KMS-11 (cell line): ENCODE measurements at regions not wholly inside any gene's neighbourhood (a gene's known extent, or its start where the extent isn't known, plus 50 kb on each side); places are given as distances from the start of the nearest gene placed in this dataset.
A peak's percentile ranks its signal among the peaks of the same experiment; 100 is the strongest.

Source experiments
- H2AFZ ChIP-seq: fragments of 200-600 bp; sonication (generic); 2 replicates; pipeline ENCODE4 v1.6.1; 2016; ENCODE audit warnings: antibody characterized with exemption, mixed run types, low read depth
- H3K27ac ChIP-seq: fragments of 200-600 bp; sonication (generic); 2 replicates; pipeline ENCODE4 v1.6.1; 2016; ENCODE audit warnings: mild to moderate bottlenecking, mixed run types
- H3K27me3 ChIP-seq: fragments of 200-600 bp; sonication (generic); 2 replicates; pipeline ENCODE4 v1.6.1; 2017; ENCODE audit warnings: mild to moderate bottlenecking, low read depth, mixed run types, moderate library complexity; ENCODE audit not compliant: insufficient read depth
- H3K36me3 ChIP-seq: fragments of 200-600 bp; sonication (generic); 2 replicates; pipeline ENCODE4 v1.6.1; 2017; ENCODE audit warnings: mild to moderate bottlenecking, mixed run types; ENCODE audit not compliant: insufficient read depth
- H3K4me1 ChIP-seq: fragments of 200-600 bp; sonication (generic); 2 replicates; pipeline ENCODE4 v1.6.1; 2016; ENCODE audit warnings: mild to moderate bottlenecking, low read depth, mixed run types; ENCODE audit not compliant: poor library complexity, severe bottlenecking
- H3K4me2 ChIP-seq: fragments of 200-600 bp; sonication (generic); 2 replicates; pipeline ENCODE4 v1.7.0; 2016; ENCODE audit warnings: mild to moderate bottlenecking, mixed run types
- H3K4me3 ChIP-seq: fragments of 200-600 bp; sonication (generic); IDR thresholded peaks from 2 replicates; pipeline ENCODE4 v1.6.1; 2017; ENCODE audit warnings: low read depth, low read length, mixed read lengths; ENCODE audit not compliant: insufficient read depth
- H3K79me2 ChIP-seq: fragments of 200-600 bp; sonication (generic); 2 replicates; pipeline ENCODE4 v1.6.1; 2016; ENCODE audit warnings: low read depth, mixed run types; ENCODE audit not compliant: insufficient read depth
- H3K9ac ChIP-seq: fragments of 200-600 bp; sonication (generic); 2 replicates; pipeline ENCODE4 v1.6.1; 2016; ENCODE audit warnings: mild to moderate bottlenecking, mixed run types
- H4K20me1 ChIP-seq: fragments of 200-600 bp; sonication (generic); 2 replicates; pipeline ENCODE4 v1.6.1; 2016; ENCODE audit warnings: mild to moderate bottlenecking, mixed run types; ENCODE audit not compliant: insufficient read depth
- CTCF ChIP-seq: fragments of 200-600 bp; sonication (generic); conservative IDR thresholded peaks from 2 replicates; pipeline ENCODE4 v1.6.1; 2017; ENCODE audit warnings: low read depth, mild to moderate bottlenecking, antibody characterized with exemption, low read length, moderate library complexity, mixed read lengths

- H3K27me3 ChIP-seq = no peaks in the 10 kb centered on the region
- H3K4me1 ChIP-seq = peaks cover 55% of the 10 kb centered on the region
- no peak overlapping the region for H3K4me3 ChIP-seq
- no peak overlapping the region for H3K27ac ChIP-seq
- no peak overlapping the region for H3K9ac ChIP-seq
- no peak overlapping the region for H3K4me2 ChIP-seq
- no peak overlapping the region for H2AFZ ChIP-seq
- no peaks in the 10 kb centered on the region for H3K36me3 ChIP-seq
- TF ChIP-seq CTCF = no peak
- no peaks in the 10 kb centered on the region for H4K20me1 ChIP-seq
- H3K79me2 ChIP-seq = no peaks in the 10 kb centered on the region
These were observed 180.6 kb downstream of the MREG start for GRCh38 chr2:215832791-215833190.

GRCh38 chr2:215831296-215831913 lies 181.9 kb downstream of the MREG start:
- no peaks in the 10 kb centered on the region for H3K36me3 ChIP-seq
- peak overlapping the region; percentile 44 for H2AFZ ChIP-seq
- peak overlapping the region; percentile 58 for H3K27ac ChIP-seq
- H4K20me1 ChIP-seq = no peaks in the 10 kb centered on the region
- H3K4me2 ChIP-seq = peak overlapping the region; percentile 72
- H3K27me3 ChIP-seq = no peaks in the 10 kb centered on the region
- peak overlapping the region; percentile 25; the same call in 1 of the 2 replicates for H3K9ac ChIP-seq
- H3K4me3 ChIP-seq = no peak overlapping the region
- no peak for TF ChIP-seq CTCF
- no peaks in the 10 kb centered on the region for H3K79me2 ChIP-seq
- peaks cover 55% of the 10 kb centered on the region for H3K4me1 ChIP-seq

GRCh38 chr2:215830304-215830703 lies 183.0 kb downstream of the MREG start:
- Histone ChIP-seq H3K36me3 (no peaks in the 10 kb centered on the region; the same call in 1 of the 2 replicates), H3K4me1 (peaks cover 58% of the 10 kb centered on the region), H3K27ac (no peak overlapping the region), H3K4me2 (no peak overlapping the region), H2AFZ (no peak overlapping the region), H3K79me2 (no peaks in the 10 kb centered on the region), H4K20me1 (no peaks in the 10 kb centered on the region), H3K9ac (no peak overlapping the region), H3K4me3 (no peak overlapping the region), H3K27me3 (no peaks in the 10 kb centered on the region)
- no peak for TF ChIP-seq CTCF

- Histone ChIP-seq H3K36me3 (no peaks in the 10 kb centered on the region; the same call in 1 of the 2 replicates), H3K27me3 (no peaks in the 10 kb centered on the region), H2AFZ (no peak overlapping the region), H3K4me2 (no peak overlapping the region), H3K4me1 (peaks cover 56% of the 10 kb centered on the region), H3K9ac (no peak overlapping the region), H4K20me1 (no peaks in the 10 kb centered on the region), H3K4me3 (no peak overlapping the region), H3K27ac (no peak overlapping the region), H3K79me2 (no peaks in the 10 kb centered on the region)
- no peak for TF ChIP-seq CTCF
These were observed 184.1 kb downstream of the MREG start for GRCh38 chr2:215829261-215829660.
